Ishikawa (cell line): ENCODE measurements at regions not wholly inside any gene's neighbourhood (a gene's known extent, or its start where the extent isn't known, plus 50 kb on each side); places are given as distances from the start of the nearest gene placed in this dataset.

Source experiments
- CEBPB ChIP-seq: IDR thresholded peaks from 2 replicates; pipeline ENCODE4 v1.6.1; 2012
- CREB1 ChIP-seq: IDR thresholded peaks from 2 replicates; pipeline ENCODE4 v1.6.1; 2012; ENCODE audit warnings: low read depth
- EGR1 ChIP-seq: IDR thresholded peaks from 2 replicates; pipeline ENCODE4 v1.6.1; 2012
- EP300 ChIP-seq: IDR thresholded peaks from 2 replicates; pipeline ENCODE4 v1.6.1; 2012; ENCODE audit warnings: borderline replicate concordance
- FOXM1 ChIP-seq: IDR thresholded peaks from 2 replicates; pipeline ENCODE4 v1.6.1; 2012; ENCODE audit warnings: low read depth, borderline replicate concordance
- NFIC ChIP-seq: IDR thresholded peaks from 2 replicates; pipeline ENCODE4 v1.6.1; 2012
- RAD21 ChIP-seq: IDR thresholded peaks from 2 replicates; pipeline ENCODE4 v1.6.1; 2012; ENCODE audit warnings: low read depth
- TAF1 ChIP-seq: IDR thresholded peaks from 2 replicates; pipeline ENCODE4 v1.6.1; 2012; ENCODE audit warnings: low read depth, mild to moderate bottlenecking
- TCF12 ChIP-seq: IDR thresholded peaks from 2 replicates; pipeline ENCODE4 v1.6.1; 2012; ENCODE audit warnings: low read depth
- TEAD4 ChIP-seq: IDR thresholded peaks from 2 replicates; pipeline ENCODE4 v1.6.1; 2012
- YY1 ChIP-seq: IDR thresholded peaks from 2 replicates; pipeline ENCODE4 v1.6.1; 2012; ENCODE audit warnings: low read depth
- ZBTB7A ChIP-seq: IDR thresholded peaks from 2 replicates; pipeline ENCODE4 v1.6.1; 2012; ENCODE audit warnings: low read depth
- TF ChIP-seq, protein P1 (sequence below): IDR thresholded peaks from 2 replicates; pipeline ENCODE4 v1.6.1; 2012
- TF ChIP-seq, protein P2 (sequence below): IDR thresholded peaks from 2 replicates; pipeline ENCODE4 v1.6.1; 2012; ENCODE audit warnings: low read depth, mild to moderate bottlenecking
- TF ChIP-seq, protein P3 (sequence below): IDR thresholded peaks from 2 replicates; pipeline ENCODE4 v1.6.1; 2012

DNA sequence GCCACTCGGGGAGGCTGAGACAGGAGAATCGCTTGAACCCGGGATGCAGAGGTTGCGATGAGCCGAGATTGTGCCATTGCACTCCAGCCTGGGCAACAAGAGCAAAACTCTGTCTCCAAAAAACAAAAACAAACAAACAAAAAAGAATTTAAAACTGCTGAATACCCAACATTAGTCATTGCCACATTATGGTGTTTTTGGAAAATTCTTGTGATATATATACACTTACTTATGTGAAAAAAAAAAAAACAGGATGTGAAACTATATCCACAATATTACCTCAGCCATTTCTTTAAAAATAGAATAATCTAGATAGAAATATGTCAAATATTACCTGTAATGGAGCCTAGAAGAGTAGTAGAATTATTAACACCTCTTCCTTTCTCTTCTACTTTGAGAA is 288.3 kb upstream of the FN1 start:
- TF ChIP-seq NFIC = no peak
- no peak for TF ChIP-seq TAF1
- TF ChIP-seq ZBTB7A = no peak
- no peak for TF ChIP-seq EP300
- TF ChIP-seq, protein P1, sequence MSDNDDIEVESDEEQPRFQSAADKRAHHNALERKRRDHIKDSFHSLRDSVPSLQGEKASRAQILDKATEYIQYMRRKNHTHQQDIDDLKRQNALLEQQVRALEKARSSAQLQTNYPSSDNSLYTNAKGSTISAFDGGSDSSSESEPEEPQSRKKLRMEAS = no peak

DNA sequence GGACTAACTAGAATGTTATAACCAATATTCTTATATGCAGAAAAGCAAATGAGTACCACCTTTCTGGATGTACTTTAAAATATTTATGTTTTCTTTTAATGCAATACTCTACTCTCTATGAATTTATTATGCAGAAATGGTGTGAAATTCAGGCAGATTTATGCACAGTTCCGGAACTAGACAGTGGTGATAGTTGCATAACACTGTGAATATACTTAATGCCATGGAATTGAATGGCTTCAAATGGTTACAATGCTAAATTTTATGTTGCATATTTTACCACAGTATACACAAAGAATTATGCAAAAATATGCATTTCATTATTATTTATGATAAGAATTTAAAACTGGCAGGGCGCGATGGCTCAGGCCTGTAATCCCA is 287.8 kb upstream of the FN1 start:
- no peak for TF ChIP-seq FOXM1
- no peak for TF ChIP-seq CREB1
- no peak for TF ChIP-seq RAD21
- TF ChIP-seq, protein P2, sequence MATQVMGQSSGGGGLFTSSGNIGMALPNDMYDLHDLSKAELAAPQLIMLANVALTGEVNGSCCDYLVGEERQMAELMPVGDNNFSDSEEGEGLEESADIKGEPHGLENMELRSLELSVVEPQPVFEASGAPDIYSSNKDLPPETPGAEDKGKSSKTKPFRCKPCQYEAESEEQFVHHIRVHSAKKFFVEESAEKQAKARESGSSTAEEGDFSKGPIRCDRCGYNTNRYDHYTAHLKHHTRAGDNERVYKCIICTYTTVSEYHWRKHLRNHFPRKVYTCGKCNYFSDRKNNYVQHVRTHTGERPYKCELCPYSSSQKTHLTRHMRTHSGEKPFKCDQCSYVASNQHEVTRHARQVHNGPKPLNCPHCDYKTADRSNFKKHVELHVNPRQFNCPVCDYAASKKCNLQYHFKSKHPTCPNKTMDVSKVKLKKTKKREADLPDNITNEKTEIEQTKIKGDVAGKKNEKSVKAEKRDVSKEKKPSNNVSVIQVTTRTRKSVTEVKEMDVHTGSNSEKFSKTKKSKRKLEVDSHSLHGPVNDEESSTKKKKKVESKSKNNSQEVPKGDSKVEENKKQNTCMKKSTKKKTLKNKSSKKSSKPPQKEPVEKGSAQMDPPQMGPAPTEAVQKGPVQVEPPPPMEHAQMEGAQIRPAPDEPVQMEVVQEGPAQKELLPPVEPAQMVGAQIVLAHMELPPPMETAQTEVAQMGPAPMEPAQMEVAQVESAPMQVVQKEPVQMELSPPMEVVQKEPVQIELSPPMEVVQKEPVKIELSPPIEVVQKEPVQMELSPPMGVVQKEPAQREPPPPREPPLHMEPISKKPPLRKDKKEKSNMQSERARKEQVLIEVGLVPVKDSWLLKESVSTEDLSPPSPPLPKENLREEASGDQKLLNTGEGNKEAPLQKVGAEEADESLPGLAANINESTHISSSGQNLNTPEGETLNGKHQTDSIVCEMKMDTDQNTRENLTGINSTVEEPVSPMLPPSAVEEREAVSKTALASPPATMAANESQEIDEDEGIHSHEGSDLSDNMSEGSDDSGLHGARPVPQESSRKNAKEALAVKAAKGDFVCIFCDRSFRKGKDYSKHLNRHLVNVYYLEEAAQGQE = no peak
- no peak for TF ChIP-seq TCF12
- TF ChIP-seq ZBTB7A = no peak
- no peak for TF ChIP-seq YY1
- TF ChIP-seq TEAD4 = no peak
- no peak for TF ChIP-seq CEBPB
- TF ChIP-seq EP300 = no peak
- TF ChIP-seq TAF1 = no peak
- TF ChIP-seq, protein P3, sequence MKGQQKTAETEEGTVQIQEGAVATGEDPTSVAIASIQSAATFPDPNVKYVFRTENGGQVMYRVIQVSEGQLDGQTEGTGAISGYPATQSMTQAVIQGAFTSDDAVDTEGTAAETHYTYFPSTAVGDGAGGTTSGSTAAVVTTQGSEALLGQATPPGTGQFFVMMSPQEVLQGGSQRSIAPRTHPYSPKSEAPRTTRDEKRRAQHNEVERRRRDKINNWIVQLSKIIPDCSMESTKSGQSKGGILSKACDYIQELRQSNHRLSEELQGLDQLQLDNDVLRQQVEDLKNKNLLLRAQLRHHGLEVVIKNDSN = no peak
- TF ChIP-seq EGR1 = no peak
- no peak for TF ChIP-seq NFIC

DNA sequence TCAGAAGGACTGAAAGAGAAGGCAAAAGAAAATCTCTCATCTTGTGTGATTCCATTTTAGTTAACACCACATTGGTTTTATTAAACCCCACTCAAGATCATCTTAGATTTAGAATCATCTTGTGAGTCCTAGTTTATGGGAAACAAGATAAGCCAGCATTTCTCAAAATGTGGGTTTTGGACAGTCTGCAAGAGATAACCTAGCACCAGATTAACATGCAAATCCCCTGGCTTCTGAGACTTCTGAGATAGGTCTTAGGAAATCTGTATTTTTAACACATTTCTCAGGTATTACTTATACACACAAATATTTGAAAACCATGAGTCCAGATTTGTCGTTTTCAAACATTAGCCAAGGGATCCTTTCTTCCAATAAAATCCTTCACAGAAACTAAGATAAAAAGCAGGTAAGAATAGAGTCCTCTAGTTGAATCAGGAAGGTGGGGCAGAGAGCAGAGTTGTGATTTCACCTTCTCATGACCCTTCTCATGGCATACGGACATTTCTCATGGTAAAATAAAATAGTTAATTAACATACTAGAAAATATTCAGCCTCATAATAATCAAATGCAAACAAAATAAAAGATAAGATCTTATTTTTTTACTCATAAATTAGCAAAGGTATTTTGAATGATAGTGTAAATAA is 287.2 kb upstream of the FN1 start:
- no peak for TF ChIP-seq CEBPB
- no peak for TF ChIP-seq FOXM1

DNA sequence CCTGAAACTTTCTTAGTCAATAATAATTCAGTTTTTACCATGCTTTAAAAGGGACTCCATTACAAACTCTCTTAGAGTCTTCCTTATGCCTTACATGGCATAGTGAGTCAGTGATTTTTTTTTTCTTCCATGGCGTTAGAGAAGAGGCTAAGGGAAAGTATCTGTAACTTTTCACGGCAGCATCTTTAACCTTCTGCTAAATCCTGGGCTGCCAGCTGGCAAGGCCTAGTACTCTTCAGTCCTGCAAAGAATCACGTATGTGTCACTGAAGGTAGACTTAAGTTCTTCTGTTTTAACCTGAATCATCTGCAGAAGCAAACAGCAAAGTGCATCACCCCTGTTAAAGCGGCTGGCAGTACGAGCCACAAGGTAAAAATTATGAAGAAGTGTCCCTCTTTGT is 286.3 kb upstream of the FN1 start:
- no peak for TF ChIP-seq CEBPB

DNA sequence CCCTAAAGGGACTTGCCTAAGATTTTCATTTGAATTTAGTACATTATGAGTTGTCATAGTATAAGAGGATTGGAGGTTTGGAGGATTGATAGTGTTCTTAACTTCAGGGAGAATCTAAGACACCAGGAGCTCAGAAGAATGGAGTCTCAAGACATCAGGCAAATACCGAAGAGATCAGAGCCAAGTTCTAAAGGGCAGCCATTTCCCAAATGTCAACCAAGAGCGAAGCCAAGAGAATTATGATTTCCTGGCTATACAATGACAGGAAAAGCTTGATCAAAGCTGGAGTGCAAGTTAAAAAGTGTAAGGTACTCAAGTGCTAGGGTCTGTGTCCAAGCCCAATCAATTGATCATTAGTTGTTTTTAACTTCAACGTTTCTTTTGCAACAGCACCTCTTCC is 283.0 kb upstream of the FN1 start:
- TF ChIP-seq FOXM1 (no peak), TCF12 (no peak), CREB1 (no peak), YY1 (no peak), CEBPB (no peak)
- TF ChIP-seq, protein P3 = no peak

DNA sequence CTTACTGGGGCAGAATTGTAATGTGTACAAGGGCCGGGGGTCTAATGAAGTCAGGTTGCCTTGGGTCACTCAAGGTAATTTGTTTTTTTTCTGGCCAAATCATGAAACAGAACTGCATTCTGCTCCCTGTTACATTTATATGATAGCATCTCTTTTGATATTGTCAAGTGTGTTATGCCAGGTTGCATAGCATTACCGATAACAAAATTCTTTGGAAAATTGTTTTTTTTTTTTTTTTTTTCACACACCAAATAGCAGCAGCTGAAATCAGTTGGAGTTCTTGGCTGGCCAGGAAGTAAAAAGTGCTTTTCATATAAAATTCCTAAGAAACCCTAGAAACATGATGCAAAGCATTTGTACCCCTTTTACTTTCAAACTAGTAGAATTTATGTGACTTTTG is 282.6 kb upstream of the FN1 start:
- TF ChIP-seq, protein P3 = no peak
- TF ChIP-seq NFIC (no peak), RAD21 (no peak)

DNA sequence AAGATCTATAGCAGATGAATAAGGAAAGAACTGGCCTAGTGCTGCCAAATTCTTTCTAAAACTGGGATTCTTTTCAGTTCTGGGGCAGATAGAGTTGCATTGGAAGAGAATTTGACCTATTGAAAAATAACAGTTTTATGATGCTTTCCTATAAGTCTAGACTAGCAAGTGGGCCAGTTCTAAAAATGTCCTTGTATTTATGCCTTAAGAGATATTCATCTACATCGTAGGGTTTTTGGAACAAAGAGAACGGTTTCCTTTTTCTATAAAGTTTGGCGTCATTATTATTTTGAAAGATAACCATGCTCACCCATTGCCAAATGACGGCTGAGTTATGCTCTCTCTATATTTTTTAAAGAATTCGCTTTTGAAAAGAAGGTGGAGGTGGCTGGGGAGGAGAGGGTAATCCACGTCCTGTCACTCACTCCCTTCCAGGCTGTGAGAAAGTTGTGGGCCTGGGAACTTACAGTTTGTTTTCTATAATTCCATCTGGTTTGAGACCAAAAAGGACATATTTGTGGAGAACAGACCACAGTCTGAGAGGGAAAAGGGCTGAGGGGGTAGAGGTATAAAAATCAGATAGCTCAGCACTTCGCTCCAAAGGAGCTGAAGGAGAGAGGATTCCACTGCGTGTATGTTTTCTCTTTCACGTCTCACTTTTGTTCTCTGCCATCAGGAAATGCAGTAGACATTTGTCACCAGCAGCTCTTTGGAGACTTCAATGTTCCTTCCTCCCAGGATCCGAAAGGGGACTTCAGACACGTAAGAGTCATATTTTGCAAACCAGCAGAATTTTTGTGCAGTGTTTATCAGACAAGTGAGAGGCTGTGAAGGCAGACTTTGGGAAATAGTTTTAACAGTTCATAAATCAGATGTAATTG is 281.9 kb upstream of the FN1 start:
- TF ChIP-seq YY1 = no peak
- TF ChIP-seq CREB1 = no peak
- no peak for TF ChIP-seq ZBTB7A
- TF ChIP-seq TAF1 = no peak
- no peak for TF ChIP-seq TEAD4
- TF ChIP-seq EGR1 = no peak
- TF ChIP-seq EP300 = no peak
- TF ChIP-seq TCF12 = no peak
- TF ChIP-seq, protein P3 = no peak
- no peak for TF ChIP-seq CEBPB
- TF ChIP-seq, protein P1 = no peak
- TF ChIP-seq FOXM1 = no peak
- no peak for TF ChIP-seq NFIC
- TF ChIP-seq RAD21 = no peak
- TF ChIP-seq, protein P2 = no peak
